ENCODE measurements at regions not wholly inside any gene's neighbourhood (a gene's known extent, or its start where the extent isn't known, plus 50 kb on each side); places are given as distances from the start of the nearest gene placed in this dataset.

GRCh38 chr3:74550686-74551085, 63.8 kb downstream of the CNTN3 start:
- TF ChIP-seq CTCF (IDR thresholded peaks at IDR 0.05) (no peak), POLR2A (IDR thresholded peaks at IDR 0.05) (no peak)

All from Peyer's patch (tissue), 4 donors.